HepG2 (cell line): ENCODE measurements at regions not wholly inside any gene's neighbourhood (a gene's known extent, or its start where the extent isn't known, plus 50 kb on each side); places are given as distances from the start of the nearest gene placed in this dataset.

Experiments
- ATAC-seq: fragments of 200-7000 bp; cut with Tn5 transposase; 3 replicates; pipeline ENCODE4 v1.9.1; 2020; ENCODE audit warnings: mild to moderate bottlenecking, moderate library complexity
- BruUV-seq: library from RNA; stranded (reverse); fragments of 400-500 nt; replicated peaks from 2 replicates; lab custom pipeline; 2021; lab: Mats Ljungman, UMichigan
- CTCF ChIA-PET: fragments of 300-600 bp; formaldehyde crosslinking; extraction: SDS; loops from one replicate; lab custom pipeline; 2021; ENCODE audit warnings: low total read pairs, inconsistent platforms, low intra/inter-chr PET ratio; lab: Yijun Ruan, JAX
- POLR2A ChIA-PET: fragments of 350-600 bp; sonication (Branson Sonifier 250); formaldehyde crosslinking; loops from one replicate; lab custom pipeline; 2020; ENCODE audit warnings: antibody characterized with exemption, inconsistent platforms; lab: Yijun Ruan, JAX
- DNase-seq: peaks from one replicate; pipeline ENCODE4 v3.0.0-alpha.2; 2015; ENCODE audit warnings: low spot score
- FAIRE-seq: peaks from 3 replicates; lab custom pipeline; 2011; peaks lifted over from hg19 to GRCh38; lab: Jason Lieb, UNC
- H2AFZ ChIP-seq: one replicate; pipeline ENCODE4 v1.6.1; 2011; ENCODE audit warnings: low read length, inconsistent platforms
- H3K27ac ChIP-seq: fragments of 300-600 bp; 3 replicates; pipeline ENCODE4 v1.8.0; 2011; ENCODE audit warnings: mixed run types, mild to moderate bottlenecking, mixed read lengths, low read length, inconsistent platforms; ENCODE audit not compliant: insufficient read depth; ENCODE audit errors: extremely low read length
- H3K27me3 ChIP-seq, 2 experiments: fragments of 200-600 bp in 1 of 2; 2 replicates in 1 of 2; 3 replicates in 1 of 2; pipeline versions ENCODE4 v1.6.0 to v1.8.0; 2011; ENCODE audit warnings: low read length in 2 of 2, mild to moderate bottlenecking in 2 of 2, moderate library complexity in 2 of 2, inconsistent platforms in 1 of 2; ENCODE audit not compliant: insufficient read depth in 2 of 2, control insufficient read depth in 1 of 2
- H3K36me3 ChIP-seq, 2 experiments: fragments of 200-600 bp in 1 of 2; replicated peaks in 1 of 2; 2 replicates in 1 of 2; 3 replicates in 1 of 2; pipeline versions ENCODE4 v1.5.1 to v1.8.0; 2011; ENCODE audit warnings: low read length in 2 of 2, inconsistent platforms in 1 of 2; ENCODE audit not compliant: insufficient read depth in 2 of 2, control insufficient read depth in 1 of 2
- H3K4me1 ChIP-seq: 2 replicates; pipeline ENCODE4 v1.5.1; 2012; ENCODE audit warnings: low read length, inconsistent platforms; ENCODE audit not compliant: insufficient read depth
- H3K4me2 ChIP-seq: 2 replicates; pipeline ENCODE4 v1.6.0; 2011; ENCODE audit warnings: low read depth, low read length, inconsistent platforms
- H3K4me3 ChIP-seq, 3 experiments: fragments of 200-600 bp in 1 of 3; sonication (generic), shearing (Covaris generic) in 1 of 3; replicated peaks in 1 of 3; 2 replicates each; pipeline ENCODE4 v1.5.1; 2011 to 2016; ENCODE audit warnings: low read length in 3 of 3, inconsistent platforms in 2 of 3, low read depth in 2 of 3, mild to moderate bottlenecking in 2 of 3, control low read depth in 1 of 3, mixed read lengths in 1 of 3; ENCODE audit not compliant: insufficient read depth in 1 of 3
- H3K79me2 ChIP-seq: one replicate; pipeline ENCODE4 v1.6.1; 2011; ENCODE audit warnings: low read length, inconsistent platforms; ENCODE audit not compliant: insufficient read depth
- H3K9ac ChIP-seq: 2 replicates; pipeline ENCODE4 v1.6.0; 2011; ENCODE audit warnings: mild to moderate bottlenecking, low read depth, low read length, inconsistent platforms; ENCODE audit not compliant: insufficient read depth
- H3K9me3 ChIP-seq: 2 replicates; pipeline ENCODE4 v1.5.1; 2012; ENCODE audit warnings: mild to moderate bottlenecking, low read length
- H4K20me1 ChIP-seq: 2 replicates; pipeline ENCODE4 v1.6.0; 2011; ENCODE audit warnings: inconsistent platforms, mild to moderate bottlenecking, low read length, moderate library complexity; ENCODE audit not compliant: insufficient read depth
- CHD2 ChIP-seq: IDR thresholded peaks from 2 replicates; pipeline ENCODE4 v1.6.1; 2011; ENCODE audit warnings: low read depth, low read length, improper control_type of control experiment
- PPARG ChIP-seq: conservative IDR thresholded peaks from 2 replicates; pipeline ENCODE4 v1.6.1; 2016; ENCODE audit warnings: missing biosample characterization, missing genetic modification reagents
- ZNF136 ChIP-seq: sonication (generic); formaldehyde crosslinking; IDR thresholded peaks from 2 replicates; pipeline ENCODE4 v1.8.1; 2022; ENCODE audit warnings: low read depth, mild to moderate bottlenecking, moderate library complexity, missing genetic modification reagents
- ZNF274 ChIP-seq: sonication (generic); formaldehyde crosslinking; IDR thresholded peaks from 2 replicates; pipeline ENCODE4 v1.5.1; 2020; ENCODE audit warnings: mild to moderate bottlenecking, missing genetic modification reagents
- ZNF343 ChIP-seq: sonication (generic); formaldehyde crosslinking; IDR thresholded peaks from 2 replicates; pipeline ENCODE4 v1.4.0; 2020; ENCODE audit warnings: mild to moderate bottlenecking, missing genetic modification reagents
- ZNF660 ChIP-seq: sonication (generic); formaldehyde crosslinking; IDR thresholded peaks from 2 replicates; pipeline ENCODE4 v1.5.1; 2020; ENCODE audit warnings: mild to moderate bottlenecking, low read depth, missing genetic modification reagents, borderline replicate concordance
- WGBS: methylation state at CpG from one replicate; pipeline ENCODE4 v1.1.6; 2017; ENCODE audit warnings: low lambda C conversion rate; 5-methylcytosine and 5-hydroxymethylcytosine counted together
- in situ Hi-C: cut with HindIII; loops from 2 replicates; pipeline ENCODE4 v1.10.0; 2017; ENCODE audit warnings: low pct_unique_long_range_greater_than_20kb; ENCODE audit not compliant: extremely low pct_ligation_motif_present
- intact Hi-C: fragments of 100-400 bp; cut with micrococcal nuclease; formaldehyde crosslinking; loops from one replicate; pipeline ENCODE4 v1.10.0; 2022; ENCODE audit not compliant: unreplicated experiment
- TF ChIP-seq, protein P1 (sequence below): sonication (generic); formaldehyde crosslinking; IDR thresholded peaks from 2 replicates; pipeline ENCODE4 v1.4.0; 2020; ENCODE audit warnings: mild to moderate bottlenecking, missing genetic modification reagents, borderline replicate concordance
- TF ChIP-seq, protein P2 (sequence below): IDR thresholded peaks from 2 replicates; pipeline ENCODE4 v1.6.1; 2016

DNA sequence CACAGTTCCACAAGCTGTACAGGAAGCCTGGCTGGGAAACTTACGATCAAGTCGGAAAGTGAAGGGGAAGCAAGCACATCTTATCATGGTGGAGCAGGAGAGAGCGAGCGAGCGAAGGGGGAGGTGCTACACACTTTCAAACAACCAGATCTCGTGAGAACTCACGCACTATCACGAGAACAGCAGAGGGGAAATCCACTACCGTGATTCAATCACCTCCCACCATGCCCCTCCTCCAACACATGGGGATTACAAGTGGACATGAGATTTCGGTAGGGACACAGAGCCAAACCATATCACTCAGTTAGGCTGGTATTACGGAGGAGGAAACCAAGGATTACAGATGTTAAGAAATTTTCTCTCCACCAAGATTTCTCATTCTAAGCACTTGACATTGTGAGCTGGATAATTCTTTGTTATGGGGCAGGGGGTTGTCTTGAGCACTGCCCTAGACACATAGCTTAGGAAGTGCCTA is 262.0 kb upstream of the G2E3 start:
- Histone ChIP-seq H3K4me3 (no peak overlapping the region), H3K9me3 (no peaks in the 10 kb centered on the region), H2AFZ (no peak overlapping the region), H3K36me3 (no peaks in the 10 kb centered on the region), H4K20me1 (no peaks in the 10 kb centered on the region), H3K9ac (no peak overlapping the region), H3K4me2 (no peak overlapping the region), H3K79me2 (no peaks in the 10 kb centered on the region), H3K27ac (no peak overlapping the region), H3K4me1 (no peaks in the 10 kb centered on the region), H3K27me3 (no peaks in the 10 kb centered on the region)
- FAIRE-seq, result no peak
- no peak for DNase-seq
- TF ChIP-seq ZNF136 (CRISPR knock-in tag), result no peak
- TF ChIP-seq, protein P1, sequence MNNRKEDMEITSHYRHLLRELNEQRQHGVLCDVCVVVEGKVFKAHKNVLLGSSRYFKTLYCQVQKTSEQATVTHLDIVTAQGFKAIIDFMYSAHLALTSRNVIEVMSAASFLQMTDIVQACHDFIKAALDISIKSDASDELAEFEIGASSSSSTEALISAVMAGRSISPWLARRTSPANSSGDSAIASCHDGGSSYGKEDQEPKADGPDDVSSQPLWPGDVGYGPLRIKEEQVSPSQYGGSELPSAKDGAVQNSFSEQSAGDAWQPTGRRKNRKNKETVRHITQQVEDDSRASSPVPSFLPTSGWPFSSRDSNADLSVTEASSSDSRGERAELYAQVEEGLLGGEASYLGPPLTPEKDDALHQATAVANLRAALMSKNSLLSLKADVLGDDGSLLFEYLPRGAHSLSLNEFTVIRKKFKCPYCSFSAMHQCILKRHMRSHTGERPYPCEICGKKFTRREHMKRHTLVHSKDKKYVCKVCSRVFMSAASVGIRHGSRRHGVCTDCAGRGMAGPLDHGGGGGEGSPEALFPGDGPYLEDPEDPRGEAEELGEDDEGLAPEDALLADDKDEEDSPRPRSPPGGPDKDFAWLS (CRISPR knock-in tag), result no peak
- TF ChIP-seq ZNF660 (CRISPR knock-in tag), result no peak
- peak; percentile 86 for TF ChIP-seq CHD2
- TF ChIP-seq ZNF343 (CRISPR knock-in tag), result no peak
- no peak for TF ChIP-seq PPARG (CRISPR knock-in tag)
- no peak for TF ChIP-seq ZNF274 (CRISPR knock-in tag)
- TF ChIP-seq, protein P2, sequence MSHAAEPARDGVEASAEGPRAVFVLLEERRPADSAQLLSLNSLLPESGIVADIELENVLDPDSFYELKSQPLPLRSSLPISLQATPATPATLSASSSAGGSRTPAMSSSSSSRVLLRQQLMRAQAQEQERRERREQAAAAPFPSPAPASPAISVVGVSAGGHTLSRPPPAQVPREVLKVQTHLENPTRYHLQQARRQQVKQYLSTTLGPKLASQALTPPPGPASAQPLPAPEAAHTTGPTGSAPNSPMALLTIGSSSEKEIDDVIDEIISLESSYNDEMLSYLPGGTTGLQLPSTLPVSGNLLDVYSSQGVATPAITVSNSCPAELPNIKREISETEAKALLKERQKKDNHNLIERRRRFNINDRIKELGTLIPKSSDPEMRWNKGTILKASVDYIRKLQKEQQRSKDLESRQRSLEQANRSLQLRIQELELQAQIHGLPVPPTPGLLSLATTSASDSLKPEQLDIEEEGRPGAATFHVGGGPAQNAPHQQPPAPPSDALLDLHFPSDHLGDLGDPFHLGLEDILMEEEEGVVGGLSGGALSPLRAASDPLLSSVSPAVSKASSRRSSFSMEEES (CRISPR knock-in tag), result no peak
- in situ Hi-C loops, result no loop called here
- intact Hi-C loops, result no loop called here
- 27% methylated on average over 11 of the region's 11 CpGs for WGBS
- ChIA-PET CTCF (no interaction called here), POLR2A (no interaction called here)
- BruUV-seq, result no TSS peak
- no peak; the same call in 1 of the 3 replicates for ATAC-seq
